ENCODE measurements at regions not wholly inside any gene's neighbourhood (a gene's known extent, or its start where the extent isn't known, plus 50 kb on each side); places are given as distances from the start of the nearest gene placed in this dataset.

DNA sequence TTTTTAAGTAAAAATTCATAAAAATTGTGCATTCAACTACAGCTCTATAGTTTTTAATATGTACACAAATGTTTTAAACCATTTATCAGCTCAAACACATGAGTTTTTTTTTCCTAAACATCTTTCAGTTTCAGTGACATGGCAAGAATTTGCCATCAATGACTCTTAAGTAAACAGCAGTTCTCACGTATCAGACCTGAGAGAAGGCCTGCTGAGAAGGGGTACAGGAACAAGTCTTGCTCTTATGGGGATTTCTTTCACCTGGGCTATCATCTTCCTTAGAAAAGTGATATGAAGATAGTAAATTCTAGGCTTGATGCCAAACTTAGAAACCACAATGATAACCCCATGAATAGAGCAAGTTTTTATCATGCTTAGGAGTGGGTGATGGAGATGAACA lies 467.8 kb downstream of the ARL4A start:
- Mint-ChIP-seq H3K4me1 (peaks cover 16% of the 10 kb centered on the region), H3K9me3 (no peaks in the 10 kb centered on the region), H3K27ac (no peak overlapping the region), H3K36me3 (ENCODE audit: low read depth) (no peaks in the 10 kb centered on the region), H3K4me3 (no peak overlapping the region), H3K27me3 (ENCODE audit: low read depth) (no peaks in the 10 kb centered on the region)
- TF ChIP-seq, protein P1, sequence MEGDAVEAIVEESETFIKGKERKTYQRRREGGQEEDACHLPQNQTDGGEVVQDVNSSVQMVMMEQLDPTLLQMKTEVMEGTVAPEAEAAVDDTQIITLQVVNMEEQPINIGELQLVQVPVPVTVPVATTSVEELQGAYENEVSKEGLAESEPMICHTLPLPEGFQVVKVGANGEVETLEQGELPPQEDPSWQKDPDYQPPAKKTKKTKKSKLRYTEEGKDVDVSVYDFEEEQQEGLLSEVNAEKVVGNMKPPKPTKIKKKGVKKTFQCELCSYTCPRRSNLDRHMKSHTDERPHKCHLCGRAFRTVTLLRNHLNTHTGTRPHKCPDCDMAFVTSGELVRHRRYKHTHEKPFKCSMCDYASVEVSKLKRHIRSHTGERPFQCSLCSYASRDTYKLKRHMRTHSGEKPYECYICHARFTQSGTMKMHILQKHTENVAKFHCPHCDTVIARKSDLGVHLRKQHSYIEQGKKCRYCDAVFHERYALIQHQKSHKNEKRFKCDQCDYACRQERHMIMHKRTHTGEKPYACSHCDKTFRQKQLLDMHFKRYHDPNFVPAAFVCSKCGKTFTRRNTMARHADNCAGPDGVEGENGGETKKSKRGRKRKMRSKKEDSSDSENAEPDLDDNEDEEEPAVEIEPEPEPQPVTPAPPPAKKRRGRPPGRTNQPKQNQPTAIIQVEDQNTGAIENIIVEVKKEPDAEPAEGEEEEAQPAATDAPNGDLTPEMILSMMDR (IDR thresholded peaks at IDR 0.05; ENCODE audit: unreplicated experiment in 3 of 3): no peak

GRCh38 chr7:13159003-13159402 lies 471.6 kb downstream of the ARL4A start:
- Mint-ChIP-seq H3K9me3 (no peaks in the 10 kb centered on the region), H3K4me1 (peaks cover 7% of the 10 kb centered on the region)

GRCh38 chr7:13159467-13160184 lies 472.2 kb downstream of the ARL4A start:
- TF ChIP-seq, protein P1 (IDR thresholded peaks at IDR 0.05; ENCODE audit: unreplicated experiment in 3 of 3): no peak
- Mint-ChIP-seq H3K9me3 (no peaks in the 10 kb centered on the region), H3K27ac (peak overlapping the region; percentile 0 to 55 (median 10)), H3K4me3 (no peak overlapping the region), H3K36me3 (ENCODE audit: low read depth) (no peaks in the 10 kb centered on the region), H3K4me1 (peaks cover 7% of the 10 kb centered on the region), H3K27me3 (ENCODE audit: low read depth) (no peaks in the 10 kb centered on the region)

More at GRCh38 chr7:13159003-13159402, 471.6 kb downstream of the ARL4A start:
- TF ChIP-seq, protein P1 (IDR thresholded peaks at IDR 0.05; ENCODE audit: unreplicated experiment in 3 of 3): no peak
- H3K4me3 Mint-ChIP-seq: no peak overlapping the region
- peak overlapping the region in 1 of 3 experiments; percentile 55 for H3K27ac Mint-ChIP-seq
- H3K36me3 Mint-ChIP-seq (ENCODE audit: low read depth): no peaks in the 10 kb centered on the region
- H3K27me3 Mint-ChIP-seq (ENCODE audit: low read depth): no peaks in the 10 kb centered on the region

- Mint-ChIP-seq H3K36me3 (ENCODE audit: low read depth) (no peaks in the 10 kb centered on the region), H3K4me1 (peaks cover 7% of the 10 kb centered on the region), H3K4me3 (no peak overlapping the region), H3K27me3 (ENCODE audit: low read depth) (no peaks in the 10 kb centered on the region), H3K27ac (no peak overlapping the region), H3K9me3 (no peaks in the 10 kb centered on the region)
- TF ChIP-seq, protein P1 (IDR thresholded peaks at IDR 0.05; ENCODE audit: unreplicated experiment in 3 of 3): no peak
These were observed 473.7 kb downstream of the ARL4A start for GRCh38 chr7:13161125-13161524.

DNA sequence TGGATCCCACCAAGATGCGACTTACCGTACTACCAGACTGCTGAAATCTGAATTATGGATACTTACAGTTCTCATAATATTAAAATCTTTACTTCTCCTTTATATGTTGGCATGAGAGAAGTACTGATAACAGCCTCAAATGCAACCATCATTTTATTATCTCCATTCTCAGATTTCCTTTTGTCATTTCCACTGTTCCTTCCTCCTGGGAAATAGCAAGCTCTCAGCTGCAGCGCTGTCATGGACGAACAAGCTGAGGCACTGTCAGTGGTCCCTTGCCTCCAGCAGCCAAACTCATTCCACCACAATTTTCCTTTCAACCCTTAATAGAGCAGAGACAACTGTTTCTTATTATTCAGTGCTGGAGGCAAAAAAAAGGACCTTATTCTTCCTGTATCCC lies 478.4 kb downstream of the ARL4A start:
- Mint-ChIP-seq H3K27me3 (ENCODE audit: low read depth) (no peaks in the 10 kb centered on the region), H3K4me1 (no peaks in the 10 kb centered on the region), H3K27ac (no peak overlapping the region), H3K9me3 (peaks cover 6% of the 10 kb centered on the region), H3K36me3 (ENCODE audit: low read depth) (peaks cover 4% of the 10 kb centered on the region), H3K4me3 (no peak overlapping the region)
- TF ChIP-seq, protein P1 (IDR thresholded peaks at IDR 0.05; ENCODE audit: unreplicated experiment in 3 of 3): no peak

DNA sequence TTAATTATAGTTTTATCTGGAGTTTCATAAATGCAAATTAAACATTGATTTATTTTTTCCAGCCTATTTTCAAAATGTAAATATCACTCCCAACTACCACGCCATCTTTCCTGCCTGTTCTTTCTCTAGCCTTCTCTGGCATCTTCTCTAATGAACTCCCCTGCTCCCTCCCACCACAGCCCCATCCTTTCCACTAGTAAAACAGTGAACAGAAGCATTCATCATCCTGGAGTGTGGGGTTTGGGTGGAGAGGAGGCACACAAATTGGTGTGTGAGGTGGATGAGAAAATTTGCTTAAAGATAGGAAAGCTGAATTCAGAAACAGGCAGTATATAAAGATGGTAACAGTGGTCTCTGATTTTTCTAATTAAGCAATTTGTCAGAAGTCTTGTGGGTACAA lies 479.4 kb downstream of the ARL4A start:
- Mint-ChIP-seq H3K27ac (no peak overlapping the region), H3K27me3 (ENCODE audit: low read depth) (no peaks in the 10 kb centered on the region), H3K9me3 (peaks cover 6% of the 10 kb centered on the region), H3K4me3 (no peak overlapping the region), H3K36me3 (ENCODE audit: low read depth) (peaks cover 4% of the 10 kb centered on the region), H3K4me1 (no peaks in the 10 kb centered on the region)
- TF ChIP-seq, protein P1 (IDR thresholded peaks at IDR 0.05; ENCODE audit: unreplicated experiment in 3 of 3): no peak
